ENCODE measurements at regions not wholly inside any gene's neighbourhood (a gene's known extent, or its start where the extent isn't known, plus 50 kb on each side); places are given as distances from the start of the nearest gene placed in this dataset.

GRCh38 chr5:104400941-104401340, 838.4 kb upstream of the NUDT12 start:
- TF ChIP-seq CTCF (conservative IDR thresholded peaks at IDR 0.05 in 1 of 2, IDR thresholded peaks at IDR 0.05 in 1 of 2; ENCODE audit: extremely low read depth in 1 of 2, insufficient read depth in 1 of 2, low read depth in 1 of 2, low read length in 2 of 2) = no peak
- no peak for TF ChIP-seq EZH2 (IDR thresholded peaks at IDR 0.05; ENCODE audit: borderline replicate concordance, low read length)

All from mammary epithelial cell (primary cell).